Stimulated activated CD4-positive, alpha-beta T cell treated with anti-CD3 and anti-CD28 coated beads, Interleukin-4, amount 100 ng/mL, for 24 hours (primary cell): ENCODE measurements at regions not wholly inside any gene's neighbourhood (a gene's known extent, or its start where the extent isn't known, plus 50 kb on each side); places are given as distances from the start of the nearest gene placed in this dataset.

Source experiments
- DNase-seq: peaks from one replicate; pipeline ENCODE4 v3.0.0-alpha.2; 2020

DNA sequence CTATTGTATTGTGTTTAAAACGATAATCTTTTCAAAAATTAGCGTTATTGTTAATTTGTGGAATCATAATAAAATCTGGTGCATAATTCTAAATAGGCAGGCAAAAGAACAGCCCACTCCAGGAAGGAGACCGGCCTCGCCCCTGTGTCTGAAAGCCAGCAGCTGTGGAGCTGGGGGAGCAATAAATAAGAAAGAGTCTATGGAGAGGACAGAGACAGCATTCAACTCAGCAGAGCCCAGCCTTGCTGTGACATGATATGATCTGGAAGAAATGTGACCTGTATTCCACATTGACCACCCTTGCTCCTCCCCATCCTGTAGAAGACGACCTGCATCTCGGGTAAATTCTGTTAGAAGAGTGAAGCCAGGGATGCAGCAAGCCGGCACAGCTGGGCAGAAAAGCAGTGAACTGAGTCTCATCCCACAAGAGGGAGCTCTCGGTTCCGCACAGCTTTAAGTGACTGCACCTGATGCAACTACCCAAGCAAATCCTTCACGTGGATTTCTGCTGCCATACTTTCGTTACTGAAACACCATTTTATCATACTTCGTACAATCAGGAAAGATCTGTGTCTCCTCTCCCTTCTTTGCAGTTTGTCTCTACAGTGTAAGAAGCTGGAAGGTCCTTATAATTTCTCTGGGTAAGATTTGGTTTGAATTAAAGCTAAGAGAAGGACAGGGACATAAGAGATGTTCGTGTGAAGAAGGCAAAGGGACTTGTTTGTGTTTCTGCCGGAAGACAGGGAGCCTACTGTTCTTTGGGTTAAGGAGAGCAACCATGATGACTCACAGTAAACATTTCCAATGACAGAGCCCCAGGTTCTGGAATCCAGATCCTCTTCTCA lies 427.1 kb downstream of the GPAM start:
- peak; percentile 4 for DNase-seq

DNA sequence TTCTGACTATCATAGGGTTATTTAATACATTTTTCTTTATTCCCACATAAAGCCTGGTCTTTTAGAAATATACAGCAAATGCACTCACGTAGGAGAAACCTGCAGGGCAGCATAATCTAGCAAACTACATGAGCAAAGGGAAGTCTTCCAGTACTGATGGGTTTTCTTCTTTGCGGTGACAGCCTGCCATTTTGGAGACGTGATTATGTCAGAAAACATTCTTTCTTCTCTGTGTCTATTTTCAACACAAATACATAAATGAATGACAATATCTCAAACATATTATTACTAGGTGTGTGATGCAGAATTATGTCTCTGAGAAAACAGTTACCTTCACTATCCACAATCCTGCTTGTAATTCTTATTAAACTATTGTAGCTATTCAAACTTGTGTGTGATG lies 425.0 kb downstream of the GPAM start:
- DNase-seq, result no peak

DNA sequence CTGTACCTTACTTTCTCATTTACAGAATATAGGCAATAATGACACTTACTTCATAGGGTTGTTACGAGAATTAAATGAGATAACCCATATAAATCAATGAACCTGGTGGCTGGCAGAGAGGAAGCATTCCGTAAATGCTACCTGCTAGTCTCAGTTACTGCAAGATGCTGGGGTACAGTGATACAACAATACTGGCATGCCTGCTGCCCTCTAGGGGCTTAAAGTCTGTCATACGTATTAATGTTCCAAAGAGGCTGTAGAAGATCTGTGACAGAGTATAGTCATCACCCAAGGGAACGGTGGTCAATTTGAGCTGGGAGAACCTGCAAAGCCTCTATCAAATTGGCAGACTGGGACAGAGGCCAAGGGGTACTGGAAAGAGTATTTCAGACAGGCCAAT lies 421.5 kb downstream of the GPAM start:
- DNase-seq, result no peak

- DNase-seq, result no peak
Observed at GRCh38 chr10:111765216-111765615, 418.3 kb downstream of the GPAM start.

GRCh38 chr10:111766464-111766863 lies 417.1 kb downstream of the GPAM start:
- DNase-seq, result no peak

DNA sequence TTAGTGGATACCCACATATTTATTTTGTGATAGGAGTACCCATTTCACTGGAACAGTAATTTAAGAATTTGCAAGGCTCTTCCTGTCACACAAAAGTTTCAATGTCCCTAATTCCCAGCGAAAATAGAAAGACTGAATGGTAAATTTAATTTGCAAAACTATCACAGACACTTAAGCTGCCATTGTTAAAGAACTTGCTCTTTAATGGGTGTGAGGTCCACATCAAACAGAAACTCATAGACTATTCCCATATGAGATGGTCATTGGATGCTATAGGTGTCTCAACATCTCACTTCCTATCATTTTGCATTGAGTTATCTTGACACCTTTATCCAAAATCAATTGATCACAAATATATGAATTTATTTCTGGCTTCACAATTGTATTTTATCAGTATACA lies 415.9 kb downstream of the GPAM start:
- no peak for DNase-seq

DNA sequence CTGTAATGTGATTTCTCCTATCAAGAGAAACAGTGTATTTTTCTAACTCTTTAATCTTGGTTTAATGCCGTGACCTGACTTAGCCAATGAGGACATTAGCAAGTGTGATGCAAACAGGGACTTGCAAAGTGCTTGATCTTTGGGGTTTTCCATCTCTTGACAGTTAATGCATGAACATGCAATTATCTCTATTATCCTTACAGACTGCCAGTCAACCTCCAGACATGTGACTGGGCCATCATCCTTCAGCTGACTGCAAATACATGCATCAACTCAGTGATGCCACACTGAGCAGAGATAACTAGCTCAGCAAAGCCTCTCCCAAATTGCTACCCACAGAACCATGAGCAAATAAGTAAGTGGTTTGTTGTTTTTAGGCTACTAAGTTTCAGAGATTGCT lies 409.6 kb downstream of the GPAM start:
- no peak for DNase-seq

DNA sequence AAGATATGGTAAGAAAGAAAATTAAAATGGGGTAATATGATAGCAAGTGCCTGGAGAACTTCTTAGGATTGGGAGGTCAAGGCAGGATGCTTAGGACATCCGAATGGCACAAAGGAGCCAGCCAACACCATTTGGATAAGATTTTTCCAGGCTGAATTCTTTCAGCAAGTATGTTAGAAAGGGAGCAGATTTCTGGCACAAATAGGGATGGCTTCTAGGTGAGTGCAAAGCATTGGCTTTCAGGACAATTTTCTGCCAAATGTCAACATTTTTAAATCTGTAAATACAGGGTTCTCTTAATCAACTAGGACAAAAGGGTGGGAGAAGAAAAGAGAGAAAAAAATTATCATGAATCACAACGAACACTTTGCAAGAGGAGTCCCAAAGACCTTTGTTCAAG lies 409.1 kb downstream of the GPAM start:
- no peak for DNase-seq

DNA sequence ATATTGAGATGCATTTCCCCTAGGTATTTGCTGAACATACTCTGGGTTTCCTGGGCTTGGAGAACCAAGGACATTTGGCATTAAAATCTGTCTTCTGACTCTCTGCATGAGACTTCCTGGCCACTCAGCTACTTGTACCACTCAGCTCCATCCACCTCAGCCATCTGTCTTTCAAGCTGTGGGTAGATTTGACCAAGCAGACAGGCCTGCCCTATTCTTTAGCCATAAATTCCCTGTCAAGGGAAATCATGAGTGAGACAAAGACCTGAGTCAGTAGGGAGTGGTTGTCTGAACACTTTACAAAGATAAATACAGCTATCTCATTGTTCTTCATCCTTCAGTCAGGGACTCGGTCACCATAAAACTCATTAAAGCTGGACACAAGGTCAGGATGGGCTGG lies 399.1 kb downstream of the GPAM start:
- DNase-seq, result no peak

GRCh38 chr10:111784946-111785465 lies 398.6 kb downstream of the GPAM start:
- no peak for DNase-seq

DNA sequence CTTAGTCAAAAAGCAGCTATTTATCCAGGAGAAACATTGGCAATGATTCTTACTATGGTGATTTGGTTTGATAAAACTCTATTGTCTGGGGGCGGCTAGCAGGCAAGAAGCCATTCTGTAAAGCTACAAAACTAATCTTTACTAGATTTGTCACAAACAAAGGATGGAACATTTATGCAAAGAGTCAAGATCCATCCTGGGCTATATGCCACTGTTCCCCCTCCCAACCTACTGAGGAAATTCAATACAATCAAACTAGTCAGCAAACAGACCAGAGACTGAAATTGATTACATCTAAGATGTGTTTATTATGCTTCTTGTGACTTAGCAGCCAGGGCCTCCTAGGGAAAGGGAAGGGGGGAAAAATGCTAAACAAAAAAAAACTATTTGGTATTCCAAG lies 397.6 kb downstream of the GPAM start:
- no peak for DNase-seq

GRCh38 chr10:111789821-111790220 lies 393.7 kb downstream of the GPAM start:
- no peak for DNase-seq

DNA sequence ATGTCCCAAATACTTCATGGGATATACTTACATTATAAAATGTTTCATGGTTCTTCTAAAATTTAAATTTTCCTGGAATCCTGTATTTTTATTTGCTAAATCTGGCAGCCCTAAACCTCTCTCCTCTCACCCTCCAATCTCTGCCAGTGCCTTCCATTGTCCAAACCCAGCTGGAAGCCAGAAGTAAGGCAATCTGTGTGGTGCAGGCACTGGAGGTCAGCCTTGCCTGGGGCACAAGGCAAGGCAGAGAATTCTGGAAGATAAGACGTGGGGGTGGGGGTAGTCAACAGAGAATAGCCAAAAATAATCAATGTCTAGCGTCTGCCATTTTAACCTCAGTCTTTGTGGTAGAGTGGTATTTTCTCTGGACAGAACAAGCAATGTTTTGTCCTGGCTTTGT lies 381.7 kb downstream of the GPAM start:
- DNase-seq, result no peak

- DNase-seq, result no peak
Observed at GRCh38 chr10:111804781-111805180, 378.8 kb downstream of the GPAM start.

DNA sequence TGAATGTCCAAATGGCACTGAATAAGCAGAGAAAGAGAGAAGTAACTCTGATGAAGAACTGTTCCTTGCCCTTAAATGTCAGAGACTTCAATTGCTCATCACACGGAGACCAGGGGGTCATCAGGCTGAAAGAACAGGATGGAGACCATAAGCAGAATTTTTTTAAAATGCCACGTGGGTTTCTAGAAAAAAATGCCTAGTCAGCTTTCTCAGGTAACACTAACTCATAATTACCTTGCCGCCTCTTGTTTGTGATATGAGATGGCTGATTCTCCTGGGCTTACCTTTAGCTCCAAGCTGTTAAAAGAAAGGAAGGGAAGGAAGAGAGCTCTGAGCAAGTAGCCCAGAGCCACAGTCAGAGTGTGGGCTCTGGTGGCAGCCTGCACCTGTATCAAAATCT lies 372.0 kb downstream of the GPAM start:
- DNase-seq, result no peak

DNA sequence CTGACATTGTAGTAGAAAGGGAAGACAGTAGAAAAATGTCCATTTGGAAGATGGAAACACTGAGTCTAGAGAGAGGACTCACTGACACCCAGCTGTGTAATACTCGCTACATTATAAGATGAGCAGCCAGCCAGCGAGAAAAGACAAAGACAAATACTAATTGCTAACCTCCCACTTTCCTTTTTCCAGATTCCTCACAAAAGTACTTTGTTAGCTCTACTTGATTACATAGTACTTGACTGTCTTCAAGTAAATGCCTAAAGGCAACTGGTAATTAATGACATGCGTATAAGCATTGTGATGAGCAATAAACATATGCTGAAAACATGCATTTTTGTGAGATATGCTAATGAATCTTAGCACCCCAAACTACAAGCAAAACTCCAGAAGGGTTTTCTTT lies 363.1 kb downstream of the GPAM start:
- DNase-seq, result no peak

DNA sequence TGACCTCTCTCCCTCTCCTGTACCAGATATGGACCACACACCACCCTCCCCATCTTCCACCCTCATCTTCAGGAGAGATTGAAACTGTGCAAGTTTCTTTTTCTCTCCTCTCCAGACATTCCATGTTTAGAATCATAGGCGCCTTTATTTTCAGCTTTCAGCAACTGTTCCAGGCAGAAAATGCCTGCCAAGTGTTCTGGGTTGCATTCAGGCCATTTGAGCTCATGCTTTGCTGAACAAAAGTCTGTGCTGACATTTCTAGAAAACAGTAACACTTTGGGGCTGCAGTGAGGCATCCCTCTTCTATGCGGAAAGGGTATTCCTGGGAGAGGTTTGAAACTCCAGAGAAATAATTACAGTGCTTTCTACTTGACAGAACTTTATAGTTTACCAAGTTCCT lies 361.7 kb downstream of the GPAM start:
- DNase-seq, result no peak

DNA sequence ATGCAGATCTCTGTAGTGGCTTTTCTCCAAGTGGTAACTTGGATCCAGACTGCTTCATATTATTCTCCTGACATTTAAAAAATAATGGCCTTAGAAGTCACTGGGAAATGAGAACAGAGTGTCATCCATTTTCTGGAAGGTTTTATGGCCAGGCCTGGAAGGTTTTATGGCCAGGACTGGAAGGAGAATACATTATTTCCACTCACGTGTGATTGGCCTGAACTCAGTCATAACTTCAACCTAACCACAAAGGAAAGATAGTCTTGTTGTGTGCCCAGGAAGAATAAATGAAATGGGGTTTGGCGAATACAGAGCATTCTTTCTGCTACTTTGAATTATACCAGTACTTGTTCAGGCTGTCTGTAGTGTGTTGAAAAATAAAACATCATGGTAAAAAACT lies 360.9 kb downstream of the GPAM start:
- DNase-seq, result no peak

DNA sequence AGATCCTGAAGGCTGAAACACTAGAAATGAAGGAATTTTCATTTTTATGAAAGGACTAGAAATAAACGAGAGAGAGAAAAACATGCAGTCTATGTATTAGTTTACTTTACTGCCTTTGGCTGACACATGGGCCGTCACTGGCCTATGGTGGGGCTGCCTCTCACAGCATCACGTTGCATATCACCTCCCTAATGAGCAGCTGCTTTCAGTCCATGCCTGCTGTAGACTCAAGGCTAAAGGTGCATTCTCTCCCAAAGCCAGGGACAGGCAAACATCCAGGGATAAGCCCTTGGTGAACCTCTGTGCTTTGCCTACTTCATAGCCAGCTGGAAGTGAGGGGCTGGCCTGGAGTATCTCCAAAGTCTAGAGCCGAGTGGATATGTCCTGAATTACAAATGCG lies 359.4 kb downstream of the GPAM start:
- no peak for DNase-seq

DNA sequence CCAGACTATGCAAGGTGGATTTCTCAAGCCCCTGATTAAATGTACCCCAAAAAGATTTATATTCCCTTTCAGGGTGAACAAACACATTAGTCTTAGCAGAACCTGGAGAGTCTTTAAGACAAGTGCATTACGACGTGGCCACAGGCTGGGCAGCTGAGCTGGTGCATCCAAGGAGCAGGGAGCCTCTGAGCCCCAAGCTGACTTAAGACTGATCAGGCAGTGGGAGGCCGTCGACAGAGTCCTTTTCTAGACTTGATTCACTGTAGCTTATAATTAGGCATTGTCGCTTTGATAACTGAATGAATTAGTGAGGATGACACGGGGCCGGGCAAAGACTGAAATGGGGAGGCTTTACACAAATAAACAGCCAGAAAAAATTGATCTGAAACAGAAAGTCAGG lies 353.2 kb downstream of the GPAM start:
- DNase-seq, result no peak

DNA sequence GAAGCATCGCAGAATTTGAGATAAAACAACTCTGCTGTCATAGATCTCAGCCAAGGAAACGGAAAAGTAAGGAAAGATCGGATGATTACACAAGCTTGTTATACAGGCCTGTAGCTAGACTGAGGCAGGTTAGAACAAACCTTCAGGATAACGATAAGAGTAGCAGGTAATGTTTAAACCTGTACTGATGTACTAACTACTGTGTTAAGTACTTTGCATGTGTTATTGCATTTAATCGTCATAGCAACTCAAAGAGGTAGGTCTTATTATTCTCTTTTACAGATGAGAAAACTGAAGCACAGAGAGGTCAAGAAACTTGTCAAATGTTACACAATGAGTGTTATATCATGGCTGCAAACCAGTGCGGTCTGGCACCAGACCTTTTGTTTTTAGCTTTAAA lies 352.5 kb downstream of the GPAM start:
- no peak for DNase-seq

GRCh38 chr10:111833251-111833650 lies 350.3 kb downstream of the GPAM start:
- no peak for DNase-seq

- no peak for DNase-seq
Observed at GRCh38 chr10:111835574-111835973, 348.0 kb downstream of the GPAM start.

DNA sequence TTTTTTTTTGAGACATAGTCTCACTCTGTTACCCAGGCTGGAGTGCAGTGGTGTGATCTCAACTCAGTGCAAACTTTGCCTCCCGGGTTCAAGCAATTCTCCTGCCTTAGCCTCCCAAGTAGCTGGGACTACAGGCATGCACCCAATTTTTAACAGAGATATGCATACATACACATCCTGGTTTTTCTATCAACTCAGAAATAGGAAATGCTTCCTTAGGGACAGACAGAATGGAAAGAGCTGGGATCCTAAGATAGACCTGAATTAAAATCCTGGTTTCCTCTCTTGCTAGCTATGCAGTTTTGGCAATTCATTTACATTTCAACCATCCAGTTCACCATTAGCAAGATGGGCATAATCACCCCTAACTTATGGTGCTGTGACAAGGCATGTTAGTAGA lies 347.5 kb downstream of the GPAM start:
- no peak for DNase-seq

DNA sequence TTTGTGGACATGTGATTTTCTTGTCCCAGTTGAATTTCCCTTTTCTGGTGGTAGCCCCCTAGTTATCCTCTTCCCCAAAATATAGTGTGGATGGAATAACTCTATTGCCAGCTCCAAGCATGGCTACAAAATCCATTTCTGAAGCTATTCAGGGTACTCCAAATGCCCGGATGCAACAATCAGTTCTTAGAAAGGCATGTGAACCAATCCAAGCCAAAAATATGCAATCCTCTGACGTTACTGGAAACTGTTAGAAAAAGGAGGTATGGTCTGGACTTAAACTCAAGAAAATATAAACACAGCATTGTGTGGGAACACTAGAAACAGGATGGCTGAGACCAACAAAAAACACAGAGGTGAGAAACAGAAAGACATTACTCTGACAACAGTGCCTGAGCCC lies 347.0 kb downstream of the GPAM start:
- DNase-seq, result no peak
